MCF 10A (cell line): ENCODE measurements at regions not wholly inside any gene's neighbourhood (a gene's known extent, or its start where the extent isn't known, plus 50 kb on each side); places are given as distances from the start of the nearest gene placed in this dataset.
"Not testable (repeated sequence)": the region's sequence is repeated elsewhere in the genome, so short reads cannot be mapped to it uniquely, and the experiment has no call there.

ENCODE experiments used
- BruUV-seq: library from RNA; stranded (reverse); fragments of 400-500 nt; replicated peaks from 2 replicates; lab custom pipeline; 2021; lab: Mats Ljungman, UMichigan
- CTCF ChIA-PET: fragments of 300-600 bp; sonication (Branson Sonifier 250); formaldehyde crosslinking; extraction: SDS; loops from one replicate; lab custom pipeline; 2021; ENCODE audit warnings: antibody characterized with exemption, inconsistent platforms; lab: Yijun Ruan, JAX
- POLR2A ChIA-PET: fragments of 300-600, 350-650 bp; sonication (Branson Sonifier 250); formaldehyde crosslinking; extraction: SDS; loops from one replicate; lab custom pipeline; 2020; ENCODE audit warnings: antibody characterized with exemption, inconsistent platforms; lab: Yijun Ruan, JAX
- DNase-seq: peaks from one replicate; pipeline ENCODE4 v3.0.0-alpha.2; 2018; ENCODE audit not compliant: unreplicated experiment
- H3K27ac Mint-ChIP-seq: one replicate; pipeline ENCODE4 v1.8.0; 2022; ENCODE audit warnings: mild to moderate bottlenecking, low read depth, mixed read lengths; ENCODE audit not compliant: unreplicated experiment
- H3K27me3 Mint-ChIP-seq: one replicate; pipeline ENCODE4 v1.8.0; 2022; ENCODE audit warnings: mixed read lengths; ENCODE audit not compliant: insufficient read depth, unreplicated experiment
- H3K36me3 Mint-ChIP-seq: one replicate; pipeline ENCODE4 v1.8.0; 2022; ENCODE audit warnings: mild to moderate bottlenecking, moderate library complexity, mixed read lengths; ENCODE audit not compliant: insufficient read depth, unreplicated experiment
- H3K4me1 Mint-ChIP-seq: one replicate; pipeline ENCODE4 v1.8.0; 2022; ENCODE audit warnings: mixed read lengths; ENCODE audit not compliant: insufficient read depth, unreplicated experiment
- H3K4me3 Mint-ChIP-seq: one replicate; pipeline ENCODE4 v1.8.0; 2022; ENCODE audit warnings: mild to moderate bottlenecking, moderate library complexity, mixed read lengths; ENCODE audit not compliant: unreplicated experiment
- H3K9me3 Mint-ChIP-seq: one replicate; pipeline ENCODE4 v1.8.0; 2022; ENCODE audit warnings: mixed read lengths; ENCODE audit not compliant: unreplicated experiment
- intact Hi-C: fragments of 100-400 bp; cut with micrococcal nuclease; formaldehyde crosslinking; loops from 2 replicates; pipeline ENCODE4 v1.14.1; 2022

- intact Hi-C loops, CTCF ChIA-PET, H3K27ac Mint-ChIP-seq, H3K36me3 Mint-ChIP-seq, POLR2A ChIA-PET, DNase-seq, H3K4me3 Mint-ChIP-seq, BruUV-seq, H3K27me3 Mint-ChIP-seq, H3K9me3 Mint-ChIP-seq, H3K4me1 Mint-ChIP-seq: not testable (repeated sequence)
These were observed 76.4 kb upstream of the COBL start for GRCh38 chr7:51393003-51393402.

- H3K4me3 Mint-ChIP-seq, DNase-seq, intact Hi-C loops, H3K27ac Mint-ChIP-seq, H3K9me3 Mint-ChIP-seq, H3K27me3 Mint-ChIP-seq, H3K36me3 Mint-ChIP-seq, BruUV-seq, H3K4me1 Mint-ChIP-seq, POLR2A ChIA-PET: not testable (repeated sequence)
- CTCF ChIA-PET = interaction anchor here (0.7 kb wide), 1 partner anchor 1323 kb away, joined by 4 read pairs; no protein-coding TSS in a partner anchor
These were observed 73.3 kb upstream of the COBL start for GRCh38 chr7:51389952-51390351.

- BruUV-seq, intact Hi-C loops, H3K4me3 Mint-ChIP-seq, H3K36me3 Mint-ChIP-seq, H3K27me3 Mint-ChIP-seq, H3K4me1 Mint-ChIP-seq, H3K27ac Mint-ChIP-seq, DNase-seq, POLR2A ChIA-PET, H3K9me3 Mint-ChIP-seq: not testable (repeated sequence)
- CTCF ChIA-PET = interaction anchor here (0.7 to 0.8 kb wide), 2 partner anchors 40 to 1322 kb away, joined by 3 to 4 read pairs; no protein-coding TSS in a partner anchor
These were observed 72.7 kb upstream of the COBL start for GRCh38 chr7:51389216-51389812.

- DNase-seq, H3K27ac Mint-ChIP-seq, intact Hi-C loops, H3K9me3 Mint-ChIP-seq, H3K27me3 Mint-ChIP-seq, POLR2A ChIA-PET, H3K4me3 Mint-ChIP-seq, H3K4me1 Mint-ChIP-seq, H3K36me3 Mint-ChIP-seq, BruUV-seq: not testable (repeated sequence)
- CTCF ChIA-PET = interaction anchor here (0.8 kb wide), 1 partner anchor 41 kb away, joined by 3 read pairs; no protein-coding TSS in a partner anchor
These were observed 71.6 kb upstream of the COBL start for GRCh38 chr7:51388241-51388640.

- intact Hi-C loops, H3K9me3 Mint-ChIP-seq, H3K4me3 Mint-ChIP-seq, H3K27me3 Mint-ChIP-seq, BruUV-seq, H3K27ac Mint-ChIP-seq, H3K36me3 Mint-ChIP-seq, POLR2A ChIA-PET, H3K4me1 Mint-ChIP-seq, DNase-seq: not testable (repeated sequence)
- CTCF ChIA-PET = interaction anchor here (0.6 to 0.8 kb wide), 2 partner anchors 29 to 175 kb away, joined by 3 to 4 read pairs; no protein-coding TSS in a partner anchor
These were observed 70.4 kb upstream of the COBL start for GRCh38 chr7:51386806-51387568.

GRCh38 chr7:51386184-51386583, 69.6 kb upstream of the COBL start:
- H3K4me1 Mint-ChIP-seq, BruUV-seq, H3K4me3 Mint-ChIP-seq, H3K36me3 Mint-ChIP-seq, H3K27me3 Mint-ChIP-seq, DNase-seq, POLR2A ChIA-PET, CTCF ChIA-PET, intact Hi-C loops, H3K9me3 Mint-ChIP-seq, H3K27ac Mint-ChIP-seq: not testable (repeated sequence)

- H3K9me3 Mint-ChIP-seq, H3K4me3 Mint-ChIP-seq, intact Hi-C loops, BruUV-seq, H3K27ac Mint-ChIP-seq, POLR2A ChIA-PET, DNase-seq, H3K27me3 Mint-ChIP-seq, H3K4me1 Mint-ChIP-seq, H3K36me3 Mint-ChIP-seq: not testable (repeated sequence)
- CTCF ChIA-PET = interaction anchor here (0.6 kb wide), 1 partner anchor 13 kb away, joined by 4 read pairs; no protein-coding TSS in a partner anchor
These were observed 65.6 kb upstream of the COBL start for GRCh38 chr7:51382243-51382642.
